Embryonic facial prominence (tissue), 1 donor: ENCODE measurements at regions not wholly inside any gene's neighbourhood (a gene's known extent, or its start where the extent isn't known, plus 50 kb on each side); places are given as distances from the start of the nearest gene placed in this dataset.

ENCODE experiments used
- DNase-seq: peaks from one replicate; pipeline ENCODE4 v3.0.0-alpha.2; 2016; ENCODE audit errors: extremely low spot score

- no peak for DNase-seq
These were observed 370.3 kb upstream of the IRX1 start for GRCh38 chr5:3225201-3225960.

GRCh38 chr5:3222924-3223323 is 372.7 kb upstream of the IRX1 start:
- DNase-seq: no peak

- no peak for DNase-seq
These were observed 374.2 kb upstream of the IRX1 start for GRCh38 chr5:3221432-3221831.

- no peak for DNase-seq
These were observed 374.9 kb upstream of the IRX1 start for GRCh38 chr5:3220638-3221288.

- DNase-seq: no peak
These were observed 375.4 kb upstream of the IRX1 start for GRCh38 chr5:3220201-3220600.

GRCh38 chr5:3218916-3219650 is 376.5 kb upstream of the IRX1 start:
- DNase-seq: no peak

GRCh38 chr5:3217771-3218495 is 377.7 kb upstream of the IRX1 start:
- no peak for DNase-seq

GRCh38 chr5:3217114-3217513 is 378.5 kb upstream of the IRX1 start:
- no peak for DNase-seq

GRCh38 chr5:3216386-3216785 is 379.2 kb upstream of the IRX1 start:
- DNase-seq: no peak

GRCh38 chr5:3214838-3215374 is 380.7 kb upstream of the IRX1 start:
- no peak for DNase-seq

GRCh38 chr5:3214396-3214795 is 381.2 kb upstream of the IRX1 start:
- no peak for DNase-seq

GRCh38 chr5:3212869-3213268 is 382.8 kb upstream of the IRX1 start:
- DNase-seq: no peak

- no peak for DNase-seq
These were observed 385.1 kb upstream of the IRX1 start for GRCh38 chr5:3210531-3210930.

GRCh38 chr5:3209918-3210317 is 385.7 kb upstream of the IRX1 start:
- DNase-seq: no peak

GRCh38 chr5:3202570-3202969 is 393.1 kb upstream of the IRX1 start:
- no peak for DNase-seq

- DNase-seq: no peak
These were observed 393.7 kb upstream of the IRX1 start for GRCh38 chr5:3201941-3202340.

GRCh38 chr5:3201121-3201520 is 394.5 kb upstream of the IRX1 start:
- DNase-seq: no peak

GRCh38 chr5:3199962-3200755 is 395.5 kb upstream of the IRX1 start:
- DNase-seq: no peak

GRCh38 chr5:3198074-3198449 is 397.6 kb upstream of the IRX1 start:
- DNase-seq: no peak

GRCh38 chr5:3197304-3198073 is 398.1 kb upstream of the IRX1 start:
- DNase-seq: no peak
